Endothelial cell (in vitro differentiated cells): ENCODE measurements at regions not wholly inside any gene's neighbourhood (a gene's known extent, or its start where the extent isn't known, plus 50 kb on each side); places are given as distances from the start of the nearest gene placed in this dataset.

ENCODE experiments used
- DNase-seq: peaks from one replicate; pipeline ENCODE4 v3.0.0; 2021; ENCODE audit warnings: low spot score
- H3K27ac Mint-ChIP-seq: one replicate; pipeline ENCODE4 v1.8.0; 2021; ENCODE audit warnings: mixed read lengths, inconsistent platforms; ENCODE audit not compliant: unreplicated experiment
- H3K27me3 Mint-ChIP-seq: one replicate; pipeline ENCODE4 v1.8.0; 2021; ENCODE audit warnings: mild to moderate bottlenecking, moderate library complexity, mixed read lengths, inconsistent platforms; ENCODE audit not compliant: unreplicated experiment
- H3K36me3 Mint-ChIP-seq: one replicate; pipeline ENCODE4 v1.8.0; 2021; ENCODE audit warnings: mild to moderate bottlenecking, low read depth, mixed read lengths, inconsistent platforms; ENCODE audit not compliant: unreplicated experiment
- H3K4me1 Mint-ChIP-seq: one replicate; pipeline ENCODE4 v1.8.0; 2021; ENCODE audit warnings: mild to moderate bottlenecking, mixed read lengths, inconsistent platforms; ENCODE audit not compliant: unreplicated experiment
- H3K4me3 Mint-ChIP-seq: one replicate; pipeline ENCODE4 v1.8.0; 2021; ENCODE audit warnings: mild to moderate bottlenecking, mixed read lengths, inconsistent platforms; ENCODE audit not compliant: unreplicated experiment
- H3K9me3 Mint-ChIP-seq: one replicate; pipeline ENCODE4 v1.8.0; 2021; ENCODE audit warnings: mixed read lengths, inconsistent platforms; ENCODE audit not compliant: unreplicated experiment
- TF ChIP-seq, protein P1 (sequence below): fragments of 200-600 bp; sonication (generic); IDR thresholded peaks from one replicate; pipeline ENCODE4 v1.5.0; 2021; ENCODE audit warnings: antibody characterized with exemption; ENCODE audit not compliant: unreplicated experiment

DNA sequence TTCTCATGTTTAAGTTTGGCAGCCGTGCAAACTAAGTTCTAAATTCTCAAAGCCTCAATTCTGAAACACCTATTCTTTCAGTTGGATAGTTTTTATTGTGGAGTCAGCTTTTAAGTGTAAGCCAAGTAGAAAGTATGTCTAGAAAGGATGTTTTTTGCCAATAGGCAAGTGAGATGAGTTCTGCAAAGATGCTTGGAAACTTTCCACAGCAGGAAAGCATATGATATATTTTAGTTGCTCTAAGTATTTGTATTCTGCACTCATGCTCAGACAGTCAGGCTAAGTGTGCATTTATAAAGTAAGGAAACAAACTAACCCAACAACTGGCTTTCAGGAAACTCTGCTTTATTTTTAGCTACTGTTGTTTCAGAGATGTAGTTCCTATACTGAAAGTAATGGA is 67.3 kb upstream of the CDH18 start:
- no peak overlapping the region for H3K27ac Mint-ChIP-seq

DNA sequence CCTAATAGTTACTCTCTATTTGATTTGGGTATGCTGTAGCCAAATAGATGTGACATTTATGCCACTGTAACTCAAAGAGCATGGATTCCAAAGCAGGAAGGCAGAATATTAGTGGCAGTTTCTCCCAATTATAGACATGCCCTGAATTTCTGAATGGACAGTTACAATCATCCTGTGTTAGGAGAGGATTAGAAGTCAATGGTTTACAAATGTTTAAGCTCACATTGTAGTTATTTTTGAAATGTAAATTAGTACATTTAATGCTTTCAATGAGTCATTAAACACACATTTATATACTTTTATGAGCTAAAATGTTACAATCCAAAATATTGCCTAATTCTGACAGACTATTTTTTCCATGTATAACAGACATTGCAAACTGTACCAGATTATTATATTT is 62.3 kb upstream of the CDH18 start:
- Mint-ChIP-seq H3K36me3 (no peaks in the 10 kb centered on the region), H3K9me3 (no peaks in the 10 kb centered on the region), H3K4me1 (no peaks in the 10 kb centered on the region), H3K27ac (no peak overlapping the region), H3K27me3 (peaks cover 5% of the 10 kb centered on the region), H3K4me3 (no peak overlapping the region)
- no peak for DNase-seq
- TF ChIP-seq, protein P1, sequence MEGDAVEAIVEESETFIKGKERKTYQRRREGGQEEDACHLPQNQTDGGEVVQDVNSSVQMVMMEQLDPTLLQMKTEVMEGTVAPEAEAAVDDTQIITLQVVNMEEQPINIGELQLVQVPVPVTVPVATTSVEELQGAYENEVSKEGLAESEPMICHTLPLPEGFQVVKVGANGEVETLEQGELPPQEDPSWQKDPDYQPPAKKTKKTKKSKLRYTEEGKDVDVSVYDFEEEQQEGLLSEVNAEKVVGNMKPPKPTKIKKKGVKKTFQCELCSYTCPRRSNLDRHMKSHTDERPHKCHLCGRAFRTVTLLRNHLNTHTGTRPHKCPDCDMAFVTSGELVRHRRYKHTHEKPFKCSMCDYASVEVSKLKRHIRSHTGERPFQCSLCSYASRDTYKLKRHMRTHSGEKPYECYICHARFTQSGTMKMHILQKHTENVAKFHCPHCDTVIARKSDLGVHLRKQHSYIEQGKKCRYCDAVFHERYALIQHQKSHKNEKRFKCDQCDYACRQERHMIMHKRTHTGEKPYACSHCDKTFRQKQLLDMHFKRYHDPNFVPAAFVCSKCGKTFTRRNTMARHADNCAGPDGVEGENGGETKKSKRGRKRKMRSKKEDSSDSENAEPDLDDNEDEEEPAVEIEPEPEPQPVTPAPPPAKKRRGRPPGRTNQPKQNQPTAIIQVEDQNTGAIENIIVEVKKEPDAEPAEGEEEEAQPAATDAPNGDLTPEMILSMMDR = no peak

More for the DNA sequence above, 67.3 kb upstream of the CDH18 start:
- no peaks in the 10 kb centered on the region for H3K36me3 Mint-ChIP-seq
- no peaks in the 10 kb centered on the region for H3K4me1 Mint-ChIP-seq
- no peaks in the 10 kb centered on the region for H3K9me3 Mint-ChIP-seq
- H3K4me3 Mint-ChIP-seq = no peak overlapping the region
- H3K27me3 Mint-ChIP-seq = peaks cover 4% of the 10 kb centered on the region
- TF ChIP-seq, protein P1 = no peak
- no peak for DNase-seq

DNA sequence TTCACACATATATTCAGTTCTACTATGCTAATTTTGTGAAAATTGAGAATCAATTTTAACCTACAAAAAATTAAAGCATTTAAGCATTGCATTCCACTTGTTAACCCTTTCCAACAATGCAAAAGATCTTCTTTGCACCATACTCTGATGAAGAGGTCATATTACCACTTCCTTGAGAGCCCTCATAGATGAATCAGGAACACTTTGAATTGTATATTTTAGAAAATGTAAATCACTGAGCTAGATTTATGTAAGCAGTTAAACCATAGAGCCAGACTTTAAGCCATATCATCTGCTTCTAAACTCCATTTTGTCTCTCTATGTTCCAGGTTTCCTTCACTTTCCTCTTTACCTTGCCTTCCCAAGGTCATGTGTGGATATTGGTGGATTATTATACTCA is 56.5 kb upstream of the CDH18 start:
- no peak overlapping the region for H3K27ac Mint-ChIP-seq
- no peak overlapping the region for H3K4me3 Mint-ChIP-seq
- TF ChIP-seq, protein P1 = no peak

DNA sequence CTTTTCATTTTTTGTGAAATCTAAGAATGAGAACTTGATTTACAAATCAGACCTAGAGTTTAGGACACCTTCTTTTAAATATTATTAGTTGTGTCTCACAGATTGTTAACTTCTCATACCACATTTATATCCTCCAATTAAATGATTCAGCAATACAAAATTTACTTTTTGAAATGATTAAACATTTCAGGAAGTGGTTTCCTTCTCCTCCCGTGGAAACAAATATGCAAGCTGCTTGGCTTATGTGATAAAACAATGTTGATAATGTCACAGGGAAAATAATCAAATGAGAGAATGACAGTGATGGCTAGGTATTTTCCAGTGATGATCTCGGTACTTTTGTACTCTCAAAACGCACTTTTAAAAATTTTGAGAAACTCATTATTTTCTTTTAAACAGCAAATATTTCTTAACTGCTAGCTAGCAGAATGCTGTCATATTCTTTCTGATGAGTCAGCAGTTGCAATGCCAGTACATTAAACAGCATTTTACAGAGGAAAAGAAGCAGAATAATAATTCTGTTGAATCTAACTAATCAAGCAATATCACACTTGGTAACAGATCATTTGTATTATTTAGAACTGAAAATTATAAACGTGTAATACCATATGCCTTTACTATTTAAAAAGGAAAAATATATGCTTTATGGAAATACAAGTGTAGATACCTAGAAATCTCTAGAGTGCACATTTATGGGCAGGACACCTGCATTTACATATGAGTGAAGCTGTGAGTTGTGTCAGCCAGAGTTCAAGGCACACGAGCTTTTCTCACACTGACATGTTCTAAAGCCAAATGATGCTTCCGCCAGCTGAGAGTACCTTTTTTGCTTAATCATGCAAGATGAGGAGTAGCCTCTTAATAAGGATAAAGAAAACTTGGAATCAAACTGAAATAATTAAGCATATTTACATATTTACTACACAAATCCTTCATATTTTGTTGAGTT is 53.6 kb upstream of the CDH18 start:
- Mint-ChIP-seq H3K9me3 (no peaks in the 10 kb centered on the region), H3K27ac (no peak overlapping the region), H3K36me3 (no peaks in the 10 kb centered on the region), H3K4me1 (no peaks in the 10 kb centered on the region), H3K27me3 (no peaks in the 10 kb centered on the region), H3K4me3 (no peak overlapping the region)
- TF ChIP-seq, protein P1 = no peak
- no peak for DNase-seq

More for the DNA sequence above, 56.5 kb upstream of the CDH18 start:
- H3K4me1 Mint-ChIP-seq = no peaks in the 10 kb centered on the region
- H3K27me3 Mint-ChIP-seq = peaks cover 2% of the 10 kb centered on the region
- H3K36me3 Mint-ChIP-seq = no peaks in the 10 kb centered on the region
- no peak for DNase-seq
- no peaks in the 10 kb centered on the region for H3K9me3 Mint-ChIP-seq

DNA sequence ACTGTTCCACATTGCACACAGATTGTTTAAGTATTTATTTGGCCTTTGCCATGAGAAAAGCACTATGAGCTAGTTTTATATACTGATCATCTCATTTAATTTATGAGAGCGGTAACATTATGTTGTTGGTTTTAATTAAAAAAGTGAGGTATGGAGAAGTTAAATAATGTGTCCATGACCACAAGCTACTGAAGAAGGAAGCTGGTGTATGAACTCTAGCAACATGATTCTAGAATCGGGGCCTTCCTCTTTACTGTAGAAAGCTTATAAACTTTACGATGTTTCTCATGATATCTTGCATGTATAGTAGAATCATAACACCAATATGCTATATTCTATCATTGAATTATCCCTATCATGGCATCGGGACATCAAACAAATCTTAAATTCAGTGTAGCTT is 52.9 kb upstream of the CDH18 start:
- TF ChIP-seq, protein P1 = no peak
- Mint-ChIP-seq H3K27me3 (no peaks in the 10 kb centered on the region), H3K4me1 (no peaks in the 10 kb centered on the region), H3K9me3 (no peaks in the 10 kb centered on the region), H3K36me3 (no peaks in the 10 kb centered on the region), H3K27ac (no peak overlapping the region), H3K4me3 (no peak overlapping the region)
- DNase-seq = no peak
